A673 (cell line): ENCODE measurements at regions not wholly inside any gene's neighbourhood (a gene's known extent, or its start where the extent isn't known, plus 50 kb on each side); places are given as distances from the start of the nearest gene placed in this dataset.

Source experiments
- EZH2 ChIP-seq: fragments of 200-600 bp; sonication (generic); IDR thresholded peaks from 2 replicates; pipeline ENCODE4 v1.6.1; 2017; ENCODE audit warnings: borderline replicate concordance, low read depth, mild to moderate bottlenecking, mixed read lengths, antibody characterized with exemption, low read length; ENCODE audit not compliant: poor library complexity, severe bottlenecking
- TF ChIP-seq, protein P1 (sequence below): fragments of 300-800, 200-600 bp; sonication (generic); conservative IDR thresholded peaks from 2 replicates; pipeline ENCODE4 v1.5.1; 2017; ENCODE audit warnings: low read depth, mild to moderate bottlenecking, antibody characterized with exemption, low read length, moderate library complexity, mixed read lengths

DNA sequence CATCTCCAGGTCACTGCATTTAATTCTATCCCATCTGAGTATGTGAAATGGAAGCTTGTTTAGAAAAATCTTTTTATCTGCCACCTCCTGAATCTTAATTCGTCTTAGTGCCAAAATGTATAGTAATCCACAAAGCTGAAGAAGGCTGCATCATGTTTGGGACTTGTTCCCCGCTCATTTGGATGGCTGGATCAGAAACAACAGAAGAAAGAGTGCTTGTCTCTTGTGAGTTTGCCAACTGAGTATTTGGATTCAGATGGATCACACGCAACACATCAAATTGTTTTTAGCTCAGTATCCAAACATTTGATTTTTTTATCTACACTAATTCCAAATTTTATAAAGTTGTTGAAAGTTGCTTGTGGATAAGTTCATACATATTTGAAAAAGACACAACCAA is 197.2 kb upstream of the PAPPA start:
- TF ChIP-seq, protein P1, sequence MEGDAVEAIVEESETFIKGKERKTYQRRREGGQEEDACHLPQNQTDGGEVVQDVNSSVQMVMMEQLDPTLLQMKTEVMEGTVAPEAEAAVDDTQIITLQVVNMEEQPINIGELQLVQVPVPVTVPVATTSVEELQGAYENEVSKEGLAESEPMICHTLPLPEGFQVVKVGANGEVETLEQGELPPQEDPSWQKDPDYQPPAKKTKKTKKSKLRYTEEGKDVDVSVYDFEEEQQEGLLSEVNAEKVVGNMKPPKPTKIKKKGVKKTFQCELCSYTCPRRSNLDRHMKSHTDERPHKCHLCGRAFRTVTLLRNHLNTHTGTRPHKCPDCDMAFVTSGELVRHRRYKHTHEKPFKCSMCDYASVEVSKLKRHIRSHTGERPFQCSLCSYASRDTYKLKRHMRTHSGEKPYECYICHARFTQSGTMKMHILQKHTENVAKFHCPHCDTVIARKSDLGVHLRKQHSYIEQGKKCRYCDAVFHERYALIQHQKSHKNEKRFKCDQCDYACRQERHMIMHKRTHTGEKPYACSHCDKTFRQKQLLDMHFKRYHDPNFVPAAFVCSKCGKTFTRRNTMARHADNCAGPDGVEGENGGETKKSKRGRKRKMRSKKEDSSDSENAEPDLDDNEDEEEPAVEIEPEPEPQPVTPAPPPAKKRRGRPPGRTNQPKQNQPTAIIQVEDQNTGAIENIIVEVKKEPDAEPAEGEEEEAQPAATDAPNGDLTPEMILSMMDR = no peak
- TF ChIP-seq EZH2 = no peak
